IMR-90 (cell line): ENCODE measurements at regions not wholly inside any gene's neighbourhood (a gene's known extent, or its start where the extent isn't known, plus 50 kb on each side); places are given as distances from the start of the nearest gene placed in this dataset.

Experiments used
- ATAC-seq: fragments of 200-7000 bp; cut with Tn5 transposase; 2 replicates; pipeline ENCODE4 v1.9.1; 2020; ENCODE audit warnings: low read depth, mild to moderate bottlenecking, moderate library complexity
- BruUV-seq: library from RNA; stranded (reverse); fragments of 400-500 nt; replicated peaks from 2 replicates; lab custom pipeline; 2021; lab: Mats Ljungman, UMichigan
- CTCF ChIA-PET: fragments of 300-600 bp; formaldehyde crosslinking; extraction: SDS; loops from one replicate; lab custom pipeline; 2021; ENCODE audit warnings: antibody characterized with exemption; lab: Yijun Ruan, JAX
- POLR2A ChIA-PET: fragments of 300-600 bp; sonication (Branson Sonifier 250); formaldehyde crosslinking; loops from one replicate; lab custom pipeline; 2022; ENCODE audit warnings: antibody characterized with exemption; ENCODE audit not compliant: unreplicated experiment; lab: Charles Lee
- DNase-seq: peaks from one replicate; pipeline ENCODE4 v3.0.0; 2013
- H2AFZ ChIP-seq: replicated peaks from 2 replicates; pipeline ENCODE3; 2013; ENCODE audit warnings: low read length, mild to moderate bottlenecking; ENCODE audit not compliant: poor library complexity
- H2AK5ac ChIP-seq: 2 replicates; pipeline ENCODE4 v1.6.1; 2013; ENCODE audit warnings: low read depth, low read length, inconsistent platforms
- H2AK9ac ChIP-seq: replicated peaks from 2 replicates; pipeline ENCODE3; 2013; ENCODE audit warnings: mild to moderate bottlenecking, low read depth, low read length, moderate library complexity; ENCODE audit not compliant: poor library complexity
- H2BK120ac ChIP-seq: 2 replicates; pipeline ENCODE4 v1.6.1; 2013; ENCODE audit warnings: low read depth, low read length, inconsistent platforms
- H2BK15ac ChIP-seq: 3 replicates; pipeline ENCODE4 v1.6.1; 2013; ENCODE audit warnings: low read depth, low read length, inconsistent platforms
- H2BK20ac ChIP-seq: 2 replicates; pipeline ENCODE4 v1.6.1; 2013; ENCODE audit warnings: low read depth, mild to moderate bottlenecking, inconsistent platforms, low read length, moderate library complexity
- H2BK5ac ChIP-seq: 2 replicates; pipeline ENCODE4 v1.6.1; 2013; ENCODE audit warnings: mild to moderate bottlenecking, low read depth, low read length, inconsistent platforms; ENCODE audit not compliant: poor library complexity, severe bottlenecking
- H3K14ac ChIP-seq: replicated peaks from 2 replicates; pipeline ENCODE4 v1.6.1; 2013; ENCODE audit warnings: low read depth, low read length, inconsistent platforms
- H3K18ac ChIP-seq: 2 replicates; pipeline ENCODE4 v1.6.1; 2013; ENCODE audit warnings: low read depth, low read length, control low read depth
- H3K23ac ChIP-seq: 2 replicates; pipeline ENCODE4 v1.6.1; 2013; ENCODE audit warnings: low read depth, low read length, inconsistent platforms
- H3K27ac ChIP-seq: 2 replicates; pipeline ENCODE4 v1.5.1; 2013; ENCODE audit warnings: mild to moderate bottlenecking, control low read depth, low read length; ENCODE audit not compliant: insufficient read depth
- H3K27me3 ChIP-seq: 2 replicates; pipeline ENCODE4 v1.6.1; 2013; ENCODE audit warnings: low read length; ENCODE audit not compliant: control insufficient read depth, insufficient read depth
- H3K36me3 ChIP-seq: 2 replicates; pipeline ENCODE4 v1.6.1; 2013; ENCODE audit warnings: low read length, mixed read lengths; ENCODE audit not compliant: control insufficient read depth, insufficient read depth
- H3K4ac ChIP-seq: 2 replicates; pipeline ENCODE4 v1.6.1; 2013; ENCODE audit warnings: low read depth, low read length, inconsistent platforms
- H3K4me1 ChIP-seq: 2 replicates; pipeline ENCODE4 v1.6.1; 2013; ENCODE audit warnings: low read length, mixed read lengths; ENCODE audit not compliant: control insufficient read depth, insufficient read depth
- H3K4me2 ChIP-seq: 2 replicates; pipeline ENCODE4 v1.6.1; 2013; ENCODE audit warnings: low read depth, mild to moderate bottlenecking, control low read depth, low read length, moderate library complexity
- H3K4me3 ChIP-seq: 2 replicates; pipeline ENCODE4 v1.5.1; 2013; ENCODE audit warnings: low read depth, mild to moderate bottlenecking, control low read depth, low read length, moderate library complexity; ENCODE audit not compliant: insufficient read depth
- H3K56ac ChIP-seq: 2 replicates; pipeline ENCODE4 v1.6.1; 2013; ENCODE audit warnings: low read length, inconsistent platforms; ENCODE audit not compliant: insufficient read depth; ENCODE audit errors: extremely low read depth
- H3K79me1 ChIP-seq, 2 experiments: 2 replicates each; pipeline ENCODE4 v1.6.1; 2013; ENCODE audit warnings: low read length in 2 of 2, inconsistent platforms in 1 of 2, low read depth in 1 of 2
- H3K9ac ChIP-seq: 2 replicates; pipeline ENCODE4 v1.6.1; 2013; ENCODE audit warnings: low read depth, low read length, control low read depth
- H3K9me1 ChIP-seq: 2 replicates; pipeline ENCODE4 v1.6.1; 2013; ENCODE audit warnings: low read length, inconsistent platforms; ENCODE audit not compliant: insufficient read depth
- H3K9me3 ChIP-seq: 2 replicates; pipeline ENCODE4 v1.6.1; 2013; ENCODE audit warnings: low read length; ENCODE audit not compliant: control insufficient read depth, insufficient read depth
- H4K20me1 ChIP-seq: 2 replicates; pipeline ENCODE4 v1.6.1; 2013; ENCODE audit warnings: low read length, inconsistent platforms; ENCODE audit not compliant: insufficient read depth
- H4K5ac ChIP-seq: 2 replicates; pipeline ENCODE4 v1.6.1; 2013; ENCODE audit warnings: mild to moderate bottlenecking, low read depth, low read length, control low read depth
- H4K8ac ChIP-seq, 2 experiments: 2 replicates each; pipeline ENCODE4 v1.6.1; 2013; ENCODE audit warnings: low read depth in 2 of 2, low read length in 2 of 2, control low read depth in 1 of 2, inconsistent platforms in 1 of 2
- H4K91ac ChIP-seq: 2 replicates; pipeline ENCODE4 v1.6.1; 2013; ENCODE audit warnings: low read depth, low read length, inconsistent platforms; ENCODE audit not compliant: insufficient read depth
- BHLHE40 ChIP-seq: fragments of 150-350 bp; IDR thresholded peaks from 2 replicates; pipeline ENCODE4 v1.6.1; 2016; ENCODE audit warnings: mild to moderate bottlenecking, low read depth, low read length
- CEBPB ChIP-seq: IDR thresholded peaks from 2 replicates; pipeline ENCODE4 v1.6.1; 2012; ENCODE audit warnings: low read depth, low read length, improper control_type of control experiment
- CHD1 ChIP-seq: IDR thresholded peaks from 2 replicates; pipeline ENCODE4 v1.6.1; 2012; ENCODE audit warnings: low read depth, low read length, improper control_type of control experiment
- ELK1 ChIP-seq: fragments of 150-350 bp; IDR thresholded peaks from 2 replicates; pipeline ENCODE4 v1.6.1; 2016; ENCODE audit warnings: low read depth, mild to moderate bottlenecking, low read length, moderate library complexity, borderline replicate concordance
- FOS ChIP-seq: fragments of 150-350 bp; IDR thresholded peaks from 2 replicates; pipeline ENCODE4 v1.6.1; 2016; ENCODE audit warnings: low read depth, low read length
- MAFK ChIP-seq: IDR thresholded peaks from 2 replicates; pipeline ENCODE4 v1.6.1; 2012; ENCODE audit warnings: low read depth, low read length, improper control_type of control experiment
- MXI1 ChIP-seq: IDR thresholded peaks from 2 replicates; pipeline ENCODE4 v1.6.1; 2012; ENCODE audit warnings: low read depth, mild to moderate bottlenecking, low read length, moderate library complexity, borderline replicate concordance
- POLR2A ChIP-seq: IDR thresholded peaks from 2 replicates; pipeline ENCODE4 v1.6.1; 2012; ENCODE audit warnings: mild to moderate bottlenecking, low read depth, low read length
- RAD21 ChIP-seq: IDR thresholded peaks from 2 replicates; pipeline ENCODE4 v1.6.1; 2012; ENCODE audit warnings: low read length, improper control_type of control experiment
- RCOR1 ChIP-seq: IDR thresholded peaks from 2 replicates; pipeline ENCODE4 v1.6.1; 2012; ENCODE audit warnings: mild to moderate bottlenecking, low read length, improper control_type of control experiment; ENCODE audit not compliant: insufficient replicate concordance
- RFX5 ChIP-seq: IDR thresholded peaks from 2 replicates; pipeline ENCODE4 v1.8.0; 2012; ENCODE audit warnings: low read depth, mild to moderate bottlenecking, low read length, moderate library complexity
- SMC3 ChIP-seq: fragments of 150-350 bp; IDR thresholded peaks from 2 replicates; pipeline ENCODE4 v1.6.1; 2016; ENCODE audit warnings: low read depth, mild to moderate bottlenecking, antibody characterized with exemption, low read length, moderate library complexity
- USF2 ChIP-seq: fragments of 150-350 bp; IDR thresholded peaks from 2 replicates; pipeline ENCODE4 v1.6.1; 2017; ENCODE audit warnings: mild to moderate bottlenecking, antibody characterized with exemption, low read length, low read depth
- WGBS, 2 experiments: methylation state at CpG; one replicate each; pipeline versions ENCODE4 v1.1.5 to v1.1.7; 2013; ENCODE audit warnings: missing lambda C conversion rate in 2 of 2; ENCODE audit not compliant: insufficient read length in 1 of 2; ENCODE audit errors: extremely low coverage in 2 of 2; 5-methylcytosine and 5-hydroxymethylcytosine counted together
- dilution Hi-C: fragments of 300-500 bp; cut with HindIII; formaldehyde crosslinking; loops from one replicate; pipeline ENCODE4 v1.14.3; 2018; ENCODE audit warnings: low sequenced_read_pairs; ENCODE audit not compliant: unreplicated experiment
- in situ Hi-C: fragments of 300-500 bp; cut with MboI; formaldehyde crosslinking; loops from 3 replicates; pipeline ENCODE4 v1.14.3; 2019; ENCODE audit warnings: low sequenced_read_pairs, inconsistent platforms, mixed read lengths
- intact Hi-C: fragments of 100-400 bp; cut with micrococcal nuclease; formaldehyde crosslinking; loops from 2 replicates; pipeline ENCODE4 v1.10.0; 2022
- TF ChIP-seq, protein P1 (sequence below): conservative IDR thresholded peaks from 2 replicates; pipeline ENCODE4 v1.5.1; 2012; ENCODE audit warnings: mild to moderate bottlenecking, low read depth, low read length, improper control_type of control experiment

GRCh38 chr2:212902421-212902820 lies 249.0 kb downstream of the IKZF2 start:
- Histone ChIP-seq H2AK5ac (no peak overlapping the region), H4K91ac (no peak overlapping the region), H3K36me3 (no peaks in the 10 kb centered on the region), H2BK15ac (no peak overlapping the region), H3K27me3 (no peaks in the 10 kb centered on the region), H3K4me1 (no peaks in the 10 kb centered on the region), H3K79me1 (no peaks in the 10 kb centered on the region), H2BK5ac (no peak overlapping the region), H4K5ac (no peak overlapping the region), H3K4me3 (no peak overlapping the region), H2AFZ (no peak overlapping the region), H3K14ac (no peak overlapping the region), H3K23ac (no peak overlapping the region), H2AK9ac (no peak overlapping the region), H3K4ac (no peak overlapping the region), H4K8ac (no peak overlapping the region), H2BK20ac (no peak overlapping the region), H3K4me2 (no peak overlapping the region), H3K18ac (no peak overlapping the region), H4K20me1 (no peaks in the 10 kb centered on the region), H3K9ac (no peak overlapping the region), H3K9me3 (no peaks in the 10 kb centered on the region), H3K9me1 (no peaks in the 10 kb centered on the region), H3K27ac (no peak overlapping the region), H3K56ac (no peak overlapping the region), H2BK120ac (no peak overlapping the region)
- BruUV-seq, result no TSS peak
- no peak for DNase-seq
- no CpG with 5 or more reads among the region's 3 CpGs for WGBS, 2 experiments
- TF ChIP-seq MAFK, result no peak
- no peak for TF ChIP-seq USF2
- TF ChIP-seq ELK1, result no peak
- TF ChIP-seq FOS, result no peak
- TF ChIP-seq RAD21, result no peak
- no peak for TF ChIP-seq CHD1
- no peak for TF ChIP-seq MXI1
- no peak for TF ChIP-seq RCOR1
- no peak for TF ChIP-seq POLR2A
- TF ChIP-seq BHLHE40, result no peak
- TF ChIP-seq, protein P1, sequence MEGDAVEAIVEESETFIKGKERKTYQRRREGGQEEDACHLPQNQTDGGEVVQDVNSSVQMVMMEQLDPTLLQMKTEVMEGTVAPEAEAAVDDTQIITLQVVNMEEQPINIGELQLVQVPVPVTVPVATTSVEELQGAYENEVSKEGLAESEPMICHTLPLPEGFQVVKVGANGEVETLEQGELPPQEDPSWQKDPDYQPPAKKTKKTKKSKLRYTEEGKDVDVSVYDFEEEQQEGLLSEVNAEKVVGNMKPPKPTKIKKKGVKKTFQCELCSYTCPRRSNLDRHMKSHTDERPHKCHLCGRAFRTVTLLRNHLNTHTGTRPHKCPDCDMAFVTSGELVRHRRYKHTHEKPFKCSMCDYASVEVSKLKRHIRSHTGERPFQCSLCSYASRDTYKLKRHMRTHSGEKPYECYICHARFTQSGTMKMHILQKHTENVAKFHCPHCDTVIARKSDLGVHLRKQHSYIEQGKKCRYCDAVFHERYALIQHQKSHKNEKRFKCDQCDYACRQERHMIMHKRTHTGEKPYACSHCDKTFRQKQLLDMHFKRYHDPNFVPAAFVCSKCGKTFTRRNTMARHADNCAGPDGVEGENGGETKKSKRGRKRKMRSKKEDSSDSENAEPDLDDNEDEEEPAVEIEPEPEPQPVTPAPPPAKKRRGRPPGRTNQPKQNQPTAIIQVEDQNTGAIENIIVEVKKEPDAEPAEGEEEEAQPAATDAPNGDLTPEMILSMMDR, result no peak
- TF ChIP-seq CEBPB, result no peak
- TF ChIP-seq RFX5, result no peak
- TF ChIP-seq SMC3, result no peak
- intact Hi-C loops (no loop called here), in situ Hi-C loops (no loop called here), dilution Hi-C loops (no loop called here)
- CTCF ChIA-PET, result interaction anchor here (1.9 kb wide), 1 partner anchor 10 kb away, joined by 5 read pairs; no protein-coding TSS in a partner anchor
- POLR2A ChIA-PET, result interaction anchor here (0.6 kb wide), 1 partner anchor 193 kb away, joined by 3 read pairs; no protein-coding TSS in a partner anchor
- ATAC-seq, result no peak
